Keratinocyte (primary cell): ENCODE measurements at regions not wholly inside any gene's neighbourhood (a gene's known extent, or its start where the extent isn't known, plus 50 kb on each side); places are given as distances from the start of the nearest gene placed in this dataset.

Source experiments
- DNase-seq: peaks from one replicate; pipeline ENCODE4 v3.0.0-alpha.2; 2011; ENCODE audit warnings: low read depth, missing footprints, low spot score
- FAIRE-seq: peaks from 2 replicates; lab custom pipeline; 2011; peaks lifted over from hg19 to GRCh38; lab: Jason Lieb, UNC
- H2AFZ ChIP-seq: 2 replicates; pipeline ENCODE4 v1.6.0; 2012; ENCODE audit warnings: low read length, control low read depth, inconsistent platforms; ENCODE audit not compliant: control insufficient read depth
- H3K27ac ChIP-seq: 2 replicates; pipeline ENCODE4 v1.5.1; 2011; ENCODE audit warnings: low read length; ENCODE audit not compliant: control insufficient read depth, insufficient read depth
- H3K27me3 ChIP-seq: 3 replicates; pipeline ENCODE4 v1.6.0; 2011; ENCODE audit warnings: low read length; ENCODE audit not compliant: control insufficient read depth, insufficient read depth; ENCODE audit errors: extremely low read depth
- H3K36me3 ChIP-seq, 2 experiments: 2 replicates in 1 of 2; 3 replicates in 1 of 2; pipeline ENCODE4 v1.5.1; 2011; ENCODE audit warnings: low read length in 2 of 2, mild to moderate bottlenecking in 1 of 2; ENCODE audit not compliant: control insufficient read depth in 2 of 2, insufficient read depth in 2 of 2; ENCODE audit errors: extremely low read depth in 1 of 2
- H3K4me1 ChIP-seq: 3 replicates; pipeline ENCODE4 v1.5.1; 2011; ENCODE audit warnings: low read length; ENCODE audit not compliant: control insufficient read depth, insufficient read depth; ENCODE audit errors: extremely low read depth
- H3K4me2 ChIP-seq: 3 replicates; pipeline ENCODE4 v1.6.0; 2011; ENCODE audit warnings: low read depth, low read length; ENCODE audit not compliant: control insufficient read depth, insufficient read depth; ENCODE audit errors: extremely low read depth
- H3K4me3 ChIP-seq, 3 experiments: fragments of 200-600 bp in 1 of 3; sonication (generic) in 1 of 3; 2 replicates in 2 of 3; 3 replicates in 1 of 3; pipeline ENCODE4 v1.5.1; 2011 to 2016; ENCODE audit warnings: low read length in 3 of 3, mild to moderate bottlenecking in 3 of 3, control low read depth in 2 of 3, inconsistent platforms in 1 of 3, low read depth in 1 of 3, mixed read lengths in 1 of 3, mixed run types in 1 of 3, moderate library complexity in 1 of 3; ENCODE audit not compliant: control insufficient read depth in 2 of 3, insufficient read depth in 2 of 3; ENCODE audit errors: extremely low read depth in 1 of 3
- H3K79me2 ChIP-seq: 2 replicates; pipeline ENCODE4 v1.6.0; 2012; ENCODE audit warnings: low read length; ENCODE audit not compliant: control insufficient read depth, insufficient read depth
- H3K9ac ChIP-seq: 3 replicates; pipeline ENCODE4 v1.6.0; 2011; ENCODE audit warnings: low read length; ENCODE audit not compliant: control insufficient read depth, insufficient read depth; ENCODE audit errors: extremely low read depth
- H3K9me1 ChIP-seq: 3 replicates; pipeline ENCODE4 v1.6.0; 2011; ENCODE audit warnings: low read length; ENCODE audit not compliant: control insufficient read depth, insufficient read depth; ENCODE audit errors: extremely low read depth
- H3K9me3 ChIP-seq: 2 replicates; pipeline ENCODE4 v1.5.1; 2012; ENCODE audit warnings: low read depth, low read length; ENCODE audit not compliant: control insufficient read depth
- H4K20me1 ChIP-seq: 3 replicates; pipeline ENCODE4 v1.6.0; 2011; ENCODE audit warnings: low read length; ENCODE audit not compliant: control insufficient read depth, insufficient read depth; ENCODE audit errors: extremely low read depth
- CTCF ChIP-seq, 3 experiments: IDR thresholded peaks in 1 of 3; conservative IDR thresholded peaks in 1 of 3; optimal IDR thresholded peaks in 1 of 3; 2 replicates in 2 of 3; 3 replicates in 1 of 3; pipeline versions ENCODE3 to v1.5.1; 2011; ENCODE audit warnings: low read length in 3 of 3, mild to moderate bottlenecking in 3 of 3, moderate library complexity in 2 of 3, control low read depth in 1 of 3, inconsistent platforms in 1 of 3; ENCODE audit not compliant: insufficient read depth in 2 of 3; ENCODE audit errors: extremely low read depth in 1 of 3
- EZH2 ChIP-seq: IDR thresholded peaks from one replicate; pipeline ENCODE4 v1.6.1; 2012; ENCODE audit warnings: inconsistent platforms, mild to moderate bottlenecking, low read length, moderate library complexity
- dilution Hi-C: fragments of 300-500 bp; cut with MboI; formaldehyde crosslinking; loops from one replicate; pipeline ENCODE4 v1.7.0; 2020; ENCODE audit warnings: low sequenced_read_pairs; ENCODE audit not compliant: extremely low pct_ligation_motif_present

- TF ChIP-seq EZH2, result no peak
- no peak for TF ChIP-seq CTCF (optimal IDR thresholded peaks at IDR 0.05 in 1 of 3, IDR thresholded peaks at IDR 0.05 in 1 of 3, conservative IDR thresholded peaks at IDR 0.05 in 1 of 3; ENCODE audit: extremely low read depth in 1 of 3, insufficient read depth in 2 of 3, low read length in 3 of 3)
- Histone ChIP-seq H3K9ac (no peak overlapping the region), H3K79me2 (no peaks in the 10 kb centered on the region), H3K9me3 (peaks cover 9% of the 10 kb centered on the region), H3K27ac (no peak overlapping the region), H4K20me1 (no peaks in the 10 kb centered on the region), H3K27me3 (no peaks in the 10 kb centered on the region), H3K4me1 (no peaks in the 10 kb centered on the region), H3K4me2 (no peak overlapping the region), H3K36me3 (no peaks in the 10 kb centered on the region), H2AFZ (no peak overlapping the region), H3K9me1 (no peaks in the 10 kb centered on the region), H3K4me3 (no peak overlapping the region)
- dilution Hi-C loops, result no loop called here
- FAIRE-seq (no peak), DNase-seq (no peak)
Measured at GRCh38 chr10:131473645-131474044, 162.1 kb upstream of the TCERG1L start.

- Histone ChIP-seq H3K4me3 (no peak overlapping the region), H4K20me1 (no peaks in the 10 kb centered on the region), H2AFZ (no peak overlapping the region), H3K4me2 (no peak overlapping the region), H3K79me2 (no peaks in the 10 kb centered on the region), H3K9me3 (peaks cover 9% of the 10 kb centered on the region), H3K36me3 (no peaks in the 10 kb centered on the region), H3K27ac (no peak overlapping the region), H3K27me3 (no peaks in the 10 kb centered on the region), H3K9ac (no peak overlapping the region), H3K9me1 (no peaks in the 10 kb centered on the region), H3K4me1 (no peaks in the 10 kb centered on the region)
- no peak for FAIRE-seq
- no peak for DNase-seq
- TF ChIP-seq EZH2, result no peak
- TF ChIP-seq CTCF (optimal IDR thresholded peaks at IDR 0.05 in 1 of 3, IDR thresholded peaks at IDR 0.05 in 1 of 3, conservative IDR thresholded peaks at IDR 0.05 in 1 of 3; ENCODE audit: extremely low read depth in 1 of 3, insufficient read depth in 2 of 3, low read length in 3 of 3), result no peak
- dilution Hi-C loops, result no loop called here
Measured at GRCh38 chr10:131474416-131474815, 162.9 kb upstream of the TCERG1L start.
